ENCODE measurements at regions not wholly inside any gene's neighbourhood (a gene's known extent, or its start where the extent isn't known, plus 50 kb on each side); places are given as distances from the start of the nearest gene placed in this dataset.

GRCh38 chr11:82365351-82365750 is 368.3 kb downstream of the FAM181B start:
- no peak for TF ChIP-seq POLR2A (IDR thresholded peaks at IDR 0.05; ENCODE audit: low read length)
- TF ChIP-seq GATA1 (IDR thresholded peaks at IDR 0.05; ENCODE audit: low read depth, low read length), result no peak
